Eye (tissue), 1 donor: ENCODE measurements at regions not wholly inside any gene's neighbourhood (a gene's known extent, or its start where the extent isn't known, plus 50 kb on each side); places are given as distances from the start of the nearest gene placed in this dataset.

ENCODE experiments used
- DNase-seq: peaks from one replicate; pipeline ENCODE4 v3.0.0-alpha.2; 2015

DNA sequence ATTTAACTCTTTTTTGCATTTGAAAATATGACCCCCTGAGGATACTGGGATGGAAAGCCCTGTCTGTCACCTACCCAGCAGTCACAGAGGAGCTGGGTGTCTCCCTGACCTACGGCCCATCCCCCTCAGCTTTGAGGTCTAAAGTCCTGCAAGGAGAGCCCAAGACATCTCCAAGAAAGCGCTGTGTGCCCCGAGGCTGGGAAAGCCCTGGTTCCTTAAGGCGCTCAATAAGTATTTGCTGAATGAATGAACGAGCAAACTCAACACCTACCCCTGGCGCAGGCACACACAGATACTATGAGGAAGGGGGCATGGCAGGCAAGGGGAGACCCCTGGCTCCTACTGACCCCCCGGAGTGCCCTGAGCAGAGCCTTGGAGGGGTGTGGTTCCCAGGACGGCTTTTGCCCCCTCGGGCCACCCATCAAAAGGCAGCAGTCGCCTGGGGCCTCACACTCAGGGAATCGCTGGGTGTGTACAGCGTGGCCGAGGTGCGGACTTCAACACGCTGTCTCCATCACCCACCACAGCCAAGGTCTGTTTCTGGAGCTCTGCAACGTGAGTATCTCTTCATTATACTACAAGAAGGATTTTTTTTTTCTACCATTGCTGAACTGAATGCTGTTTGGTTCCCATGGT, 211.6 kb downstream of the ERCC6L2 start:
- DNase-seq, result no peak

GRCh38 chr9:96085491-96086143, 210.1 kb downstream of the ERCC6L2 start:
- peak; percentile 30 for DNase-seq

- DNase-seq, result no peak
Observed at GRCh38 chr9:96084331-96084734, 208.8 kb downstream of the ERCC6L2 start.

DNA sequence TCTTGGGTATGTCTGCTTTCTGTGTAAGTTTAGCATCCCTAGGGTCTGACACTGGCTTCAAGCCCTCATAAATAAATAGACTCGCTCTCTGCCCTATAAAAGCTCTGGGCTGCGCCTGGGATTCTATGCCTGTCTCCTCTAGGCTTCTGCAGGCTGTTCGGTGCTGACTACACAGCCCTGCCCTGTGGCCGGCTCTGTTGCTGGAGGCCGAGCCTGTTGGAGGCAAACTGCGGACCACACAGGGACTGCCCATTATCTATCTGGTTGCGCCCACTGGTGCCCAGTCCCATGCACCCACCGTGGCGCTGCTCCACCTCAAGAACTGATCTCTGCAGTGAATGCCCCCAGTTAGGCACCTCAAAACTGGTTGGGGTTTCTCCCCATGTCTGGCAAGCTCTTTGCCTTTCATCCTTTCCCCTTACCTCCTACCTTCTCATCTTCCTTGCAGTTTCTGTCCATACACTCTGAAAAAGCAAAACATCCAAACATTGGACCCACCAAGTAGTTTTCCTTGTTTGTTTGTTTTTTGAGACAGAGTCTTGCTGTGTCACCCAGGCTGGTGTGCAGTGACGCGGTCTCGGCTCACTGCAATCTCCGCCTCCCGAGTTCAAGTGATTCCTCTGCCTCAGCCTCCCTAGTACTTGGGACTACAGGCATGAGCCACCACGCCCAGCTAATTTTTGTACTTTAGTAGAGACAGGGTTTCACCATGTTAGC, 207.2 kb downstream of the ERCC6L2 start:
- no peak for DNase-seq

- no peak for DNase-seq
Observed at GRCh38 chr9:96080364-96080763, 204.9 kb downstream of the ERCC6L2 start.

DNA sequence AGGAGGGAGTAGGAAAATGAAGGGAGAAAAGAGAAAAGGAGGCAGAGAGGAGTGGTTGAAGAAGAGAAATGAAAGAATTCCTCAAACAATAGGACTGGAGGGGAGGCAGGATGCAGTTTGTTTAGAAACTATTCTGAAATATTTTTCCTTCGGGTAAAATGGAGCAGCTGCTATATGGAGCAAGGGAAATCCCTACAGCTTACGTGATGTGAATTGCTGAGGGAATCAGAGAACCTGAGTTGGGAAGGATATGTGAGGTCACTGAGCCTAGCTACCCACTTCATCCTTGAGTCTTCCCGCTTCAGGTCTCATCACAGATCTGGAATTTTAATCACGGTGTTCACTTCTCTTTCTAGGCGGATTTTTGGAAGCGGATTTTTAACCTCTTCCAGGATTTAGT, 204.3 kb downstream of the ERCC6L2 start:
- no peak for DNase-seq

GRCh38 chr9:96078897-96079490, 203.5 kb downstream of the ERCC6L2 start:
- DNase-seq, result no peak

DNA sequence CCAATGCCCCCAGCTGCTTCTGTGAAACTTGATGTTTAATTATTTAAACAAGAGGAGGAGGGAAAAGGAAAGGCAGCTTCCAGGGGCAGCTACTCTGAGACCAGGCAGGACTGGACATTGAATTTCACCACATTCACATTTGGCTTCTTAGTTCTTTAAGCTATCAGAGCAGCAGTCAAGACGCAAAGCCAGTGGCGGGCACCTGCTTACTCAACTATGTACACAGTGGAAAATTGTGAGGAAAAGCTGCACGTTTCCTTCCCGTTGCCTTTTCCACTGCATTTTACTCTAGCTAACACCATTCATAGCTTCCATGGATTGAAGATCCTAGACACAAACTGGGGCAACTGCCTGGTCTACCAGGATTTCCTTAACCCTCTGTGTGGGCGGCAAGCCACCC, 200.3 kb downstream of the ERCC6L2 start:
- no peak for DNase-seq

GRCh38 chr9:96075111-96075510, 199.6 kb downstream of the ERCC6L2 start:
- DNase-seq, result no peak

DNA sequence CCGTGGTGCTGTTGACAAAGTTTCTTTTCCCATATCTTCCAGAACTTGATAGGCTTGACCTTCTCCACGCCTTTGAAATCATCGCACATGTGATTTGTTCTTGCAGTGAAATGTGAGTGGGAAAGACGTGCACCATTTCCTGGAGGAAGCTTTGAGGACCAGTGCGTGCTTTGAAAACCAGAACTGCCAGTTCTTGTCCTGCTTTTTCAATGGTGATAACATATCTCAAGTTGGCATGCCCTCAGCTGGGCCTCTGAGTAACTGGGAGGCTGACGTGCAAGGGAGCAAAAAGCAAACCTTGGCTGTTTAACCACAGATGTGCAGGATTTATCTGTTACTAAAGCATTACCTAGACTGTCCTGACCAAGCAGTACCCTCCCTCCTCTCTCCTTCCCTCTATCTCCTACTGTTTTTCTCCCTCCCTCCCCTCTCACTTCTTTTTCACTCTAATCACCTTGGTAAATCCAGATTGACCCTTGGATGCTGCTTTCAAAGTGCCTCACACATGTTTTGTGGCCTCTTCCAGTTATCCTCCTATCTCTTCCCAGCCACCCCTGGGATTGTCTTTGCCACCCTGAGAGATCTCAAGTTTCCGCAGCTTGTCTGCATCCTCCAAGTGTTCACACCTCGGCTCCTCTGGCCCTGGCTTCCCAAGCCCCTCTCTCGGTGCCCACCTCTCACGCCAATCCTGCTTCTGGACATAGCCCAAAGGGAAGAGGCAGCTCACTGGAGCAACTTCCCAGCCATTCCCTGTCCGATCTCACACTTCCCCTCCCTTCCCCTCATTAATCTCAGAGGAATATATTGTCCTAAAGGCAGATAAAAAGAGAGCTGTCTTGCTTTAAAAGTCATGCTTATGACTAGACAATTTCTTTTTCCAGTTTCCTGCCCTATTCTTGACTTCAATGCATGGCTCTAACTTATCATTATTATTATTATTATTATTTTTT, 198.3 kb downstream of the ERCC6L2 start:
- DNase-seq, result no peak

- no peak for DNase-seq
Observed at GRCh38 chr9:96072930-96073329, 197.4 kb downstream of the ERCC6L2 start.

GRCh38 chr9:96071815-96072124, 196.3 kb downstream of the ERCC6L2 start:
- no peak for DNase-seq

DNA sequence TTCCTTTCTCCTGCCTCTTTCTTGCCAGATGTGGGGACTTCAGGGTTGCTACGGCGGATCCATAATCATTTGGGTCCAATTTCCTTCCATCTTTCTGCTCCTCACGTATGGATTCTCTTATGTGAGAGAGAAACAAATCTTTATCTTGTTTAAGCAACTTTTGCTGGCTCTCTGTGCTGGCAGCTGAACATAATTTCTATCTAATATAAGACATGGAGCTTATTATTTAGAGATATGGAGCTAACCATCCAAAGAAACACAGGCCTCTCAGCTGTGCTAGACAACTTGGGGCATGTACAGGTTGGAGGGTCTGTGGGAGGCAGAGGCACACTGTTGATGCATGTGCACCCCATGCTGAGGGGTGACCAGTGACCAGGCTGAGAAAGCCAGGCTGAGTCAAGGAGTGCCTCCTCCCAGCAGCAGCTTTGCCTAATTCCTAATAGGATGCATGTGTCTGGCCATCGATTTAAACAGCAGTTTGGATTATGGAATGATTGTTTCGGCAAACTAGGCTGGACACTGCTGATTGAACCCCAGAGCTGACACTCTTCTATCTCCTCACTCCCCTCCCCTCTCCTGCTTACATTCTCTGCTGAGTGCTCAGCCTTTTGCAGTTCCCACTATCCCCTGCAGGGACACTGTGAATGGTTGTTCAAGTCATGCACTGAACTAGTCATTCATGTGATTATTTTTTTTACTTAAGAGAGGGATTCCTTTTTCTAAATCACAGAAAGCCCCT, 195.8 kb downstream of the ERCC6L2 start:
- DNase-seq, result peak; percentile 77

DNA sequence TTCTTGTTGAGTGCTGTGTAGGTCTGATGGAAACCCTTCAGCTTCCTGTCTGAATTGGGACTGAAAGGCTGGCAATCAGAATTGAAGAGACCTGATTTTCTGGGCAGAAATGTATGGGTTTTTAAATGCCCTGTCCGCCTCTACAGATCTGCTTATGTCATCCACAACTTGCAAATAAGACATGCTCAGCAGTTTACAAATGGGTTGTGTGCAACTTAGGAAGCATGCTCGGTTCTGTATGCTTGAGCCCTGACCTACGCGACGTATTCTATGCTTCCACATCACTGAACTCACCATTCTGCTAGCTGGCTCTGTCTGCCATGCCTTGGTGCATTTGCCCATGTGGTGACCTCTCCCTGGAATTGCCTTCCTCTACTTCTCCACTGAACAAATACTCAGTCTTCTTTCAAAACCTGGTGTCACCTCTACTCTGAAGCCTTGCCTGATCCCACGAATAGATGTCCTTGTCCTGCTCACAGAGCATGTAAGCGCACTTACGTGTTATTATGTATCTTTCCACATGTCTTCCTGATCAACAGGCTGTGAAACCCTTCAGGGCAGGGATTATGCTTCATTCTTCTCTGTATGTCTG, 194.2 kb downstream of the ERCC6L2 start:
- peak; percentile 24 for DNase-seq

- DNase-seq, result no peak
Observed at GRCh38 chr9:96068511-96068910, 193.0 kb downstream of the ERCC6L2 start.

DNA sequence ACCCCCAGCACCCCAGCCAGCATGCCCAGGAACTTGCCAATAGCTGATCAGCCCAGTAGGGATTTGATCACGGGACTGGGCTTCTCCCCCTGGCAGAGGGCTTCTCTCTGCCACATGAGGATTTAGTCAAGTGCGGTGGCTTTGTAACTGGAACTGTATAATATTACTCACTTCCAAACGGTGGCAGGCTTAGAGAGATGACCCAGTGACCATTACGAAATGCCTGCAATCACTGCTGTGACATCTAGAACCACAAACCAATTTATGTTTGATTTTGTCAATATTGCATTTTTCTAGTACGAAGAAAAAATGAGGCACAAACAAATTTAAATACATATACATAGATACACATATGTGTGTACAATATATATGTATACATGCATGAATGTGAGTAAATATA, 192.1 kb downstream of the ERCC6L2 start:
- no peak for DNase-seq

DNA sequence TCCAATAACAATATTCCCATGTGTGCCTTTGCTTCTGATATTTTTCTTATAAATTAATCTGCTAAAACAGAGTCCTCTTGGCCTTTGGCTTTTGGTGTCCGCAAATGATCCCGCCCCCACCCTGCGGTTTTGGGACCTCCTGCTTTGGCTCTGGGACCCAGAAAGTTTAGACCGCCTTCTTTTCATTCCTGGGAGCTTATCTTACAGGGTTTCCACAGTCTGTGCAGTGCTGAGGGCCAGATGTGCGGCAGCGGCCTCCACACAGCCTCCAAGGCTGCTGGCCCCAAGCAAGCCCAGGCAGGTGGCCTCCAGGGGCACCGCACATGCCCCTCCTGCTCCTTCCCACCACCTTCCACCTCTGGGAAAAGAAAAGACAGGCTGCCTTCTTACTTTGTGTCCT, 191.5 kb downstream of the ERCC6L2 start:
- DNase-seq, result peak; percentile 69

- DNase-seq, result no peak
Observed at GRCh38 chr9:96065482-96066251, 190.2 kb downstream of the ERCC6L2 start.

DNA sequence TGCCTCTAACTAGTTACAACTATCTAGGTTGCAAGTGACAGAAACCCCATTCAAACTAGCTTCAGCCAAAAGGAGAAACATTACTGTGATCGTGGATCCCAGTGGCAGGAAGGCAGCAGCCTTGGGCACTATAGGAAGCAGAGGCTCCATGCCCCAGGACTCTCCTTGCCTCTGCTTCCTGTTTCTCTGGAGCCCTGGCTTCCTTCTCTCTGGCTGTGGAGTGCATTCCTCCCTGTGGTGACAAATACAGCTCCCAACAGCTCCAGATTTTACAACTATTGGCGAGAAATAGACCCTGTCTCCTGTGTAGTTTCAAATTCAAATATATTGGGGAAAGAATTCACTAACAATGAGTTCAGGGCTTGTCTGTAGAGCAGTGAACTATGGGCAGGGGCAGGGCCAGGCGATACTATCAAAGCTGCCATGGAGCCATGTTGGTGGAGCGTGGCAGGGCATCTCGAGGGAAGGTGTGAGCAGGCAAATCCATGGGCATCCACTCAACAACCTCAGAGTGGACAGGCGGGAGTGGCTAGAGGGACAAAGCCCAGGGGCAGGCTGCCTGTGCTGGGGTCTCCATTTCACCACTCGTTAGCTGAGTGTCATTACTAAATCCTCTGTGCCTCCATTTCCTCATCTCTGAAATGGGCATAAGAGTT, 189.5 kb downstream of the ERCC6L2 start:
- DNase-seq, result no peak

- no peak for DNase-seq
Observed at GRCh38 chr9:96062854-96063253, 187.4 kb downstream of the ERCC6L2 start.
